ENCODE measurements at regions not wholly inside any gene's neighbourhood (a gene's known extent, or its start where the extent isn't known, plus 50 kb on each side); places are given as distances from the start of the nearest gene placed in this dataset.
"Not testable (repeated sequence)": the region's sequence is repeated elsewhere in the genome, so short reads cannot be mapped to it uniquely, and the experiment has no call there.

GRCh38 chr20:41738604-41739206 is 120.5 kb upstream of the CHD6 start:
- Histone ChIP-seq H3K27ac (no peak overlapping the region), H3K4me1 (ENCODE audit: low read depth, poor library complexity, severe bottlenecking) (no peaks in the 10 kb centered on the region), H3K79me2 (ENCODE audit: insufficient read depth, low read depth) (no peaks in the 10 kb centered on the region), H3K4me3 (IDR thresholded peaks at IDR 0.05; ENCODE audit: insufficient read depth, low read depth, low read length) (no peak overlapping the region), H4K20me1 (ENCODE audit: insufficient read depth) (no peaks in the 10 kb centered on the region), H3K27me3 (ENCODE audit: insufficient read depth, low read depth) (no peaks in the 10 kb centered on the region), H3K9ac (no peak overlapping the region), H3K36me3 (ENCODE audit: insufficient read depth) (no peaks in the 10 kb centered on the region), H2AFZ (ENCODE audit: low read depth) (0 out of 2 replicates have a peak overlapping the region, but pooled peaks have one; percentile 11), H3K4me2 (no peak overlapping the region)
- peak; percentile 96 for TF ChIP-seq CTCF (conservative IDR thresholded peaks at IDR 0.05; ENCODE audit: low read depth, low read length)

GRCh38 chr20:41735949-41736348 is 117.8 kb upstream of the CHD6 start:
- Histone ChIP-seq H3K27me3 (ENCODE audit: insufficient read depth, low read depth) (no peaks in the 10 kb centered on the region), H2AFZ (ENCODE audit: low read depth) (no peak overlapping the region), H3K27ac (no peak overlapping the region), H3K4me2 (no peak overlapping the region), H4K20me1 (ENCODE audit: insufficient read depth) (no peaks in the 10 kb centered on the region), H3K4me3 (IDR thresholded peaks at IDR 0.05; ENCODE audit: insufficient read depth, low read depth, low read length) (no peak overlapping the region), H3K9ac (no peak overlapping the region), H3K79me2 (ENCODE audit: insufficient read depth, low read depth) (no peaks in the 10 kb centered on the region), H3K36me3 (ENCODE audit: insufficient read depth) (no peaks in the 10 kb centered on the region), H3K4me1 (ENCODE audit: low read depth, poor library complexity, severe bottlenecking) (no peaks in the 10 kb centered on the region)
- no peak for TF ChIP-seq CTCF (conservative IDR thresholded peaks at IDR 0.05; ENCODE audit: low read depth, low read length)

- Histone ChIP-seq H3K27ac (no peak overlapping the region), H3K4me2 (no peak overlapping the region), H3K36me3 (ENCODE audit: insufficient read depth) (no peaks in the 10 kb centered on the region), H3K9ac (no peak overlapping the region), H4K20me1 (ENCODE audit: insufficient read depth) (no peaks in the 10 kb centered on the region), H3K79me2 (ENCODE audit: insufficient read depth, low read depth) (no peaks in the 10 kb centered on the region), H2AFZ (ENCODE audit: low read depth) (no peak overlapping the region; the same call in 1 of the 2 replicates), H3K4me3 (IDR thresholded peaks at IDR 0.05; ENCODE audit: insufficient read depth, low read depth, low read length) (no peak overlapping the region), H3K4me1 (ENCODE audit: low read depth, poor library complexity, severe bottlenecking) (no peaks in the 10 kb centered on the region), H3K27me3 (ENCODE audit: insufficient read depth, low read depth) (no peaks in the 10 kb centered on the region)
- peak; percentile 97 for TF ChIP-seq CTCF (conservative IDR thresholded peaks at IDR 0.05; ENCODE audit: low read depth, low read length)
Measured at GRCh38 chr20:41734506-41734945, 116.3 kb upstream of the CHD6 start.

GRCh38 chr20:41733151-41733550 is 115.0 kb upstream of the CHD6 start:
- no peaks in the 10 kb centered on the region for H3K36me3 ChIP-seq (ENCODE audit: insufficient read depth)
- H4K20me1 ChIP-seq (ENCODE audit: insufficient read depth): no peaks in the 10 kb centered on the region
- H3K4me1 ChIP-seq (ENCODE audit: low read depth, poor library complexity, severe bottlenecking): no peaks in the 10 kb centered on the region
- no peaks in the 10 kb centered on the region for H3K27me3 ChIP-seq (ENCODE audit: insufficient read depth, low read depth)
- no peak overlapping the region for H2AFZ ChIP-seq (ENCODE audit: low read depth)
- H3K79me2 ChIP-seq (ENCODE audit: insufficient read depth, low read depth): no peaks in the 10 kb centered on the region
- H3K9ac ChIP-seq: no peak overlapping the region
- H3K4me2 ChIP-seq: no peak overlapping the region
- no peak overlapping the region for H3K27ac ChIP-seq
- no peak for TF ChIP-seq CTCF (conservative IDR thresholded peaks at IDR 0.05; ENCODE audit: low read depth, low read length)
- no peak overlapping the region for H3K4me3 ChIP-seq (IDR thresholded peaks at IDR 0.05; ENCODE audit: insufficient read depth, low read depth, low read length)

- H4K20me1 ChIP-seq (ENCODE audit: insufficient read depth); H3K36me3 ChIP-seq (ENCODE audit: insufficient read depth); H3K4me3 ChIP-seq (IDR thresholded peaks at IDR 0.05; ENCODE audit: insufficient read depth, low read depth, low read length); H3K79me2 ChIP-seq (ENCODE audit: insufficient read depth, low read depth); H3K4me2 ChIP-seq; H3K27me3 ChIP-seq (ENCODE audit: insufficient read depth, low read depth); H3K9ac ChIP-seq; H2AFZ ChIP-seq (ENCODE audit: low read depth); H3K27ac ChIP-seq; H3K4me1 ChIP-seq (ENCODE audit: low read depth, poor library complexity, severe bottlenecking): not testable (repeated sequence)
Measured at GRCh38 chr20:41731198-41731597, 113.0 kb upstream of the CHD6 start.

GRCh38 chr20:41727681-41728080 is 109.5 kb upstream of the CHD6 start:
- H3K9ac ChIP-seq, H3K27ac ChIP-seq: not testable (repeated sequence)

More at GRCh38 chr20:41727681-41728080, 109.5 kb upstream of the CHD6 start:
- H2AFZ ChIP-seq (ENCODE audit: low read depth); H3K36me3 ChIP-seq (ENCODE audit: insufficient read depth); H4K20me1 ChIP-seq (ENCODE audit: insufficient read depth); H3K4me3 ChIP-seq (IDR thresholded peaks at IDR 0.05; ENCODE audit: insufficient read depth, low read depth, low read length); H3K4me2 ChIP-seq; H3K27me3 ChIP-seq (ENCODE audit: insufficient read depth, low read depth); H3K79me2 ChIP-seq (ENCODE audit: insufficient read depth, low read depth); H3K4me1 ChIP-seq (ENCODE audit: low read depth, poor library complexity, severe bottlenecking): not testable (repeated sequence)
